SK-N-SH treated with all-trans-retinoic acid at 6 μM for 48 hours (cell line): ENCODE measurements at regions not wholly inside any gene's neighbourhood (a gene's known extent, or its start where the extent isn't known, plus 50 kb on each side); places are given as distances from the start of the nearest gene placed in this dataset.

ENCODE experiments used
- ATAC-seq: fragments of 200-7000 bp; cut with Tn5 transposase; 3 replicates; pipeline ENCODE4 v1.9.1; 2020; ENCODE audit warnings: mild to moderate bottlenecking, moderate library complexity
- ARNTL ChIP-seq: fragments of 450-650 bp; formaldehyde crosslinking; IDR thresholded peaks from 2 replicates; pipeline ENCODE4 v1.5.0; 2020; ENCODE audit warnings: low read depth, mild to moderate bottlenecking, moderate library complexity, borderline replicate concordance
- BACH2 ChIP-seq: fragments of 250-450 bp; sonication (Bioruptor Pico); IDR thresholded peaks from 2 replicates; pipeline ENCODE4 v1.9.0; 2021; ENCODE audit warnings: mild to moderate bottlenecking, borderline replicate concordance
- CSDC2 ChIP-seq: fragments of 250-450 bp; sonication (Bioruptor Pico); IDR thresholded peaks from 2 replicates; pipeline ENCODE4 v1.5.0; 2020; ENCODE audit warnings: mild to moderate bottlenecking, moderate library complexity
- ESRRG ChIP-seq: fragments of 250-450 bp; sonication (Bioruptor Pico); IDR thresholded peaks from 2 replicates; pipeline ENCODE4 v1.6.1; 2021; ENCODE audit warnings: mild to moderate bottlenecking
- GLIS3 ChIP-seq: fragments of 250-450 bp; sonication (Bioruptor Pico); IDR thresholded peaks from 2 replicates; pipeline ENCODE4 v1.5.0; 2020; ENCODE audit warnings: mild to moderate bottlenecking, moderate library complexity
- ISL1 ChIP-seq: fragments of 250-450 bp; sonication (Bioruptor Pico); IDR thresholded peaks from 2 replicates; pipeline ENCODE4 v2.1.2; 2022; ENCODE audit warnings: mild to moderate bottlenecking, moderate library complexity
- OSR1 ChIP-seq: fragments of 250-450 bp; sonication (Bioruptor Pico); IDR thresholded peaks from 2 replicates; pipeline ENCODE4 v1.8.0; 2022; ENCODE audit warnings: moderate library complexity, mild to moderate bottlenecking, inconsistent platforms
- PPARA ChIP-seq: fragments of 250-450 bp; sonication (Bioruptor Pico); IDR thresholded peaks from 2 replicates; pipeline ENCODE4 v1.5.0; 2020; ENCODE audit warnings: mild to moderate bottlenecking, borderline replicate concordance
- RARB ChIP-seq: fragments of 250-450 bp; sonication (Bioruptor Pico); IDR thresholded peaks from 2 replicates; pipeline ENCODE4 v1.8.0; 2021; ENCODE audit warnings: mild to moderate bottlenecking, moderate library complexity
- SNAI2 ChIP-seq: fragments of 250-450 bp; sonication (Bioruptor Pico); IDR thresholded peaks from 2 replicates; pipeline ENCODE4 v1.5.0; 2020; ENCODE audit warnings: mild to moderate bottlenecking, moderate library complexity
- TCF4 ChIP-seq: fragments of 250-450 bp; sonication (Bioruptor Pico); IDR thresholded peaks from 2 replicates; pipeline ENCODE4 v1.8.0; 2021; ENCODE audit warnings: mild to moderate bottlenecking, moderate library complexity, borderline replicate concordance
- TOX ChIP-seq: fragments of 250-450 bp; sonication (Bioruptor Pico); IDR thresholded peaks from 2 replicates; pipeline ENCODE4 v1.8.0; 2021; ENCODE audit warnings: mild to moderate bottlenecking, moderate library complexity, borderline replicate concordance
- ZC3H10 ChIP-seq: fragments of 250-450 bp; sonication (Bioruptor Pico); IDR thresholded peaks from 2 replicates; pipeline ENCODE4 v1.5.1; 2021; ENCODE audit warnings: mild to moderate bottlenecking, moderate library complexity
- ZFP3 ChIP-seq: fragments of 250-450 bp; sonication (Bioruptor Pico); IDR thresholded peaks from 2 replicates; pipeline ENCODE4 v1.5.0; 2020; ENCODE audit warnings: mild to moderate bottlenecking, moderate library complexity
- ZNF565 ChIP-seq: fragments of 450-650 bp; formaldehyde crosslinking; conservative IDR thresholded peaks from 2 replicates; pipeline ENCODE4 v1.5.0; 2020; ENCODE audit warnings: low read depth, mild to moderate bottlenecking, moderate library complexity
- ZNF70 ChIP-seq: fragments of 450-650 bp; formaldehyde crosslinking; IDR thresholded peaks from 2 replicates; pipeline ENCODE4 v1.5.0; 2020; ENCODE audit warnings: mild to moderate bottlenecking, moderate library complexity
- ZNF8 ChIP-seq: fragments of 450-650 bp; formaldehyde crosslinking; IDR thresholded peaks from 2 replicates; pipeline ENCODE4 v1.5.0; 2020; ENCODE audit warnings: mild to moderate bottlenecking, moderate library complexity
- TF ChIP-seq, protein P1 (sequence below): fragments of 250-450 bp; sonication (Bioruptor Pico); IDR thresholded peaks from 2 replicates; pipeline ENCODE4 v1.5.0; 2020; ENCODE audit warnings: mild to moderate bottlenecking, moderate library complexity
- TF ChIP-seq, protein P2 (sequence below): fragments of 250-450 bp; sonication (Bioruptor Pico); IDR thresholded peaks from 2 replicates; pipeline ENCODE4 v1.5.1; 2021; ENCODE audit warnings: mild to moderate bottlenecking, moderate library complexity
- TF ChIP-seq, protein P3 (sequence below): fragments of 250-450 bp; sonication (Bioruptor Pico); IDR thresholded peaks from 2 replicates; pipeline ENCODE4 v1.8.0; 2020; ENCODE audit warnings: mild to moderate bottlenecking, moderate library complexity, borderline replicate concordance
- TF ChIP-seq, protein P4 (sequence below): fragments of 250-450 bp; sonication (Bioruptor Pico); IDR thresholded peaks from 2 replicates; pipeline ENCODE4 v1.5.1; 2020; ENCODE audit warnings: low read depth, mild to moderate bottlenecking, moderate library complexity
- TF ChIP-seq, protein P5 (sequence below): fragments of 250-450 bp; sonication (Bioruptor Pico); IDR thresholded peaks from 2 replicates; pipeline ENCODE4 v1.8.0; 2021; ENCODE audit warnings: low read depth, mild to moderate bottlenecking, moderate library complexity, borderline replicate concordance

DNA sequence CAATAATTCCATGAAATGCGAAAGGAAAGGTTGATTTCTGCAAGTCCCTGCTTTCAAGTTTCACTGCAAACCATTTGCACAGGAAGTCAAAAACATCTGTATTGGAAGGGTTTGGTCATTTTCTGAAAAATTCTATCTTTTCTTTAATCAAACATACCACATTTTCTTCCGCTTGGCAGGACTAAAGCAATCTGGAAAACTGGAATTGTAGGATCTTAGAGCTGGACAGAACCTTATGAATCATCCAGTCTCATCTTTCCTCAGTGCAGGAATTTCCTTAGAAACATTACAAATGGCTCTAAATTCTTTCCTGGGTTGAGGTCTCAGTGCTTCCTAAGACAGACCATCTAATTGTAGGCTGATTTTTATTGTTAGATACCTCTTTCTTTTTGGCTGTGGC is 111.5 kb upstream of the ELAC2 start:
- ATAC-seq, result no peak

DNA sequence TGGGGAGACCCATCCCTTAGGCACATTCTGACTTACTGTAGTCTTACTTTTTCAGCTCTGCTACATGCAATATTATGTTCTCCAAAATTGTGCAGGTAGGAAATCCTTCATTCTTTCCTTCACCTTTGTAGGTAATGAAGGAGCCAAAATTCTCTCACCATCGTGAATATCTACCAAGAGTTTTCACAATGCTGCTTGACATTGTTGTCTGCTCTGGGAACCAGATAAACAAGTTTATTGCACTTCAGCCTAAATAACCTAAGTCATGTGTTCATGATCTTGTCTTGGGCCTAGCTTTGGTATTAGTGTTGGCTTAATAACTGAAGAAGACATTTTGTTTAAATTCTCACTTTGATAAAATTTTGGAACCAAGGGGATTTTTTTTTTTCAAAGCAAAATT is 110.8 kb upstream of the ELAC2 start:
- no peak for ATAC-seq
- TF ChIP-seq RARB (CRISPR knock-in tag) (no peak), ZNF70 (no peak), PPARA (CRISPR knock-in tag) (no peak), ISL1 (CRISPR knock-in tag) (no peak), ZC3H10 (CRISPR knock-in tag) (no peak), ZNF8 (CRISPR knock-in tag) (no peak), CSDC2 (CRISPR knock-in tag) (no peak), OSR1 (no peak), TOX (CRISPR knock-in tag) (no peak), ESRRG (CRISPR knock-in tag) (no peak), TCF4 (CRISPR knock-in tag) (no peak)
- TF ChIP-seq, protein P1, sequence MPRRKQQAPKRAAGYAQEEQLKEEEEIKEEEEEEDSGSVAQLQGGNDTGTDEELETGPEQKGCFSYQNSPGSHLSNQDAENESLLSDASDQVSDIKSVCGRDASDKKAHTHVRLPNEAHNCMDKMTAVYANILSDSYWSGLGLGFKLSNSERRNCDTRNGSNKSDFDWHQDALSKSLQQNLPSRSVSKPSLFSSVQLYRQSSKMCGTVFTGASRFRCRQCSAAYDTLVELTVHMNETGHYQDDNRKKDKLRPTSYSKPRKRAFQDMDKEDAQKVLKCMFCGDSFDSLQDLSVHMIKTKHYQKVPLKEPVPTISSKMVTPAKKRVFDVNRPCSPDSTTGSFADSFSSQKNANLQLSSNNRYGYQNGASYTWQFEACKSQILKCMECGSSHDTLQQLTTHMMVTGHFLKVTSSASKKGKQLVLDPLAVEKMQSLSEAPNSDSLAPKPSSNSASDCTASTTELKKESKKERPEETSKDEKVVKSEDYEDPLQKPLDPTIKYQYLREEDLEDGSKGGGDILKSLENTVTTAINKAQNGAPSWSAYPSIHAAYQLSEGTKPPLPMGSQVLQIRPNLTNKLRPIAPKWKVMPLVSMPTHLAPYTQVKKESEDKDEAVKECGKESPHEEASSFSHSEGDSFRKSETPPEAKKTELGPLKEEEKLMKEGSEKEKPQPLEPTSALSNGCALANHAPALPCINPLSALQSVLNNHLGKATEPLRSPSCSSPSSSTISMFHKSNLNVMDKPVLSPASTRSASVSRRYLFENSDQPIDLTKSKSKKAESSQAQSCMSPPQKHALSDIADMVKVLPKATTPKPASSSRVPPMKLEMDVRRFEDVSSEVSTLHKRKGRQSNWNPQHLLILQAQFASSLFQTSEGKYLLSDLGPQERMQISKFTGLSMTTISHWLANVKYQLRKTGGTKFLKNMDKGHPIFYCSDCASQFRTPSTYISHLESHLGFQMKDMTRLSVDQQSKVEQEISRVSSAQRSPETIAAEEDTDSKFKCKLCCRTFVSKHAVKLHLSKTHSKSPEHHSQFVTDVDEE (CRISPR knock-in tag), result no peak
- TF ChIP-seq, protein P2, sequence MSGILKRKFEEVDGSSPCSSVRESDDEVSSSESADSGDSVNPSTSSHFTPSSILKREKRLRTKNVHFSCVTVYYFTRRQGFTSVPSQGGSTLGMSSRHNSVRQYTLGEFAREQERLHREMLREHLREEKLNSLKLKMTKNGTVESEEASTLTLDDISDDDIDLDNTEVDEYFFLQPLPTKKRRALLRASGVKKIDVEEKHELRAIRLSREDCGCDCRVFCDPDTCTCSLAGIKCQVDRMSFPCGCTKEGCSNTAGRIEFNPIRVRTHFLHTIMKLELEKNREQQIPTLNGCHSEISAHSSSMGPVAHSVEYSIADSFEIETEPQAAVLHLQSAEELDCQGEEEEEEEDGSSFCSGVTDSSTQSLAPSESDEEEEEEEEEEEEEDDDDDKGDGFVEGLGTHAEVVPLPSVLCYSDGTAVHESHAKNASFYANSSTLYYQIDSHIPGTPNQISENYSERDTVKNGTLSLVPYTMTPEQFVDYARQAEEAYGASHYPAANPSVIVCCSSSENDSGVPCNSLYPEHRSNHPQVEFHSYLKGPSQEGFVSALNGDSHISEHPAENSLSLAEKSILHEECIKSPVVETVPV, result no peak
- TF ChIP-seq, protein P3, sequence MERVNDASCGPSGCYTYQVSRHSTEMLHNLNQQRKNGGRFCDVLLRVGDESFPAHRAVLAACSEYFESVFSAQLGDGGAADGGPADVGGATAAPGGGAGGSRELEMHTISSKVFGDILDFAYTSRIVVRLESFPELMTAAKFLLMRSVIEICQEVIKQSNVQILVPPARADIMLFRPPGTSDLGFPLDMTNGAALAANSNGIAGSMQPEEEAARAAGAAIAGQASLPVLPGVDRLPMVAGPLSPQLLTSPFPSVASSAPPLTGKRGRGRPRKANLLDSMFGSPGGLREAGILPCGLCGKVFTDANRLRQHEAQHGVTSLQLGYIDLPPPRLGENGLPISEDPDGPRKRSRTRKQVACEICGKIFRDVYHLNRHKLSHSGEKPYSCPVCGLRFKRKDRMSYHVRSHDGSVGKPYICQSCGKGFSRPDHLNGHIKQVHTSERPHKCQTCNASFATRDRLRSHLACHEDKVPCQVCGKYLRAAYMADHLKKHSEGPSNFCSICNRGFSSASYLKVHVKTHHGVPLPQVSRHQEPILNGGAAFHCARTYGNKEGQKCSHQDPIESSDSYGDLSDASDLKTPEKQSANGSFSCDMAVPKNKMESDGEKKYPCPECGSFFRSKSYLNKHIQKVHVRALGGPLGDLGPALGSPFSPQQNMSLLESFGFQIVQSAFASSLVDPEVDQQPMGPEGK (CRISPR knock-in tag), result no peak
- TF ChIP-seq, protein P4, sequence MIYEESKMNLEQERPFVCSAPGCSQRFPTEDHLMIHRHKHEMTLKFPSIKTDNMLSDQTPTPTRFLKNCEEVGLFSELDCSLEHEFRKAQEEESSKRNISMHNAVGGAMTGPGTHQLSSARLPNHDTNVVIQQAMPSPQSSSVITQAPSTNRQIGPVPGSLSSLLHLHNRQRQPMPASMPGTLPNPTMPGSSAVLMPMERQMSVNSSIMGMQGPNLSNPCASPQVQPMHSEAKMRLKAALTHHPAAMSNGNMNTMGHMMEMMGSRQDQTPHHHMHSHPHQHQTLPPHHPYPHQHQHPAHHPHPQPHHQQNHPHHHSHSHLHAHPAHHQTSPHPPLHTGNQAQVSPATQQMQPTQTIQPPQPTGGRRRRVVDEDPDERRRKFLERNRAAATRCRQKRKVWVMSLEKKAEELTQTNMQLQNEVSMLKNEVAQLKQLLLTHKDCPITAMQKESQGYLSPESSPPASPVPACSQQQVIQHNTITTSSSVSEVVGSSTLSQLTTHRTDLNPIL (CRISPR knock-in tag), result no peak

More for the DNA sequence above, 111.5 kb upstream of the ELAC2 start:
- TF ChIP-seq ESRRG (CRISPR knock-in tag) (no peak), PPARA (CRISPR knock-in tag) (no peak), RARB (CRISPR knock-in tag) (no peak), TCF4 (CRISPR knock-in tag) (no peak), ARNTL (no peak), TOX (CRISPR knock-in tag) (no peak), ZNF8 (CRISPR knock-in tag) (no peak), OSR1 (no peak)
- TF ChIP-seq, protein P3 (CRISPR knock-in tag), result no peak
- TF ChIP-seq, protein P5, sequence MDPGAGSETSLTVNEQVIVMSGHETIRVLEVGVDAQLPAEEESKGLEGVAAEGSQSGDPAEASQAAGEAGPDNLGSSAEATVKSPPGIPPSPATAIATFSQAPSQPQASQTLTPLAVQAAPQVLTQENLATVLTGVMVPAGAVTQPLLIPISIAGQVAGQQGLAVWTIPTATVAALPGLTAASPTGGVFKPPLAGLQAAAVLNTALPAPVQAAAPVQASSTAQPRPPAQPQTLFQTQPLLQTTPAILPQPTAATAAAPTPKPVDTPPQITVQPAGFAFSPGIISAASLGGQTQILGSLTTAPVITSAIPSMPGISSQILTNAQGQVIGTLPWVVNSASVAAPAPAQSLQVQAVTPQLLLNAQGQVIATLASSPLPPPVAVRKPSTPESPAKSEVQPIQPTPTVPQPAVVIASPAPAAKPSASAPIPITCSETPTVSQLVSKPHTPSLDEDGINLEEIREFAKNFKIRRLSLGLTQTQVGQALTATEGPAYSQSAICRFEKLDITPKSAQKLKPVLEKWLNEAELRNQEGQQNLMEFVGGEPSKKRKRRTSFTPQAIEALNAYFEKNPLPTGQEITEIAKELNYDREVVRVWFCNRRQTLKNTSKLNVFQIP (CRISPR knock-in tag), result no peak

DNA sequence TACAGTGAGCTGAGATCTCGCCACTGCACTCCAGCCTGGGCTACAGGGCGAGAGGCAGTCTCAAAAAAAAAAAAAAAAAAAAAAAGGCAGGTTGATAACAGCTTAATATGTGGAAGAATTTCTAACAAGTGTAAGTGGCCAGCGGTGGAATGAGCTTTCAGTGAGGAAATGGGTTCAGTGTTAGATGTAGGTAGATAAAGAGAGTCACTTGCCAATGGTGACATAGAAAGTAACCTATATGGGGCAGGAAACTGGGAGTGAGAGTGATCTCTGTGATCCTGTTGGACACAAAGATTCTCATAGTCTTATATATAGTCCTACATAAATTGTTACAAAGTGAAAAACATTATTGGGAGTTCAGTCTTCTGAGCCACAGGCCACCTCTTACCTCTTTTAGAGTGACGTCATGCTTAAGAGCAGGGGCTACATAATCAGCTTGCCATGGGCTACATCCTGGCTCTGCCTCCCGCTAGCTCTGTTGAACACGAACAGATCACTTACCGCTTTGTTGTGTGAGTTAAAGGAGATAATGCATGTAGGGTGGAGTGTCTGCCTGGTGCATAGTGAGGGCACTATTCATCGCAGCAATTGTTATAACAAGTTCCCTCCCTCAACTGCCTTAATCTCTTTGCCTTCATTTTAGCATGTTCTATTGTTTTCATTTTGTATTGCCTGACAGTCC is 110.2 kb upstream of the ELAC2 start:
- ATAC-seq, result no peak
- TF ChIP-seq GLIS3 (CRISPR knock-in tag), result no peak
- TF ChIP-seq, protein P2, result no peak
- TF ChIP-seq OSR1, result no peak
- no peak for TF ChIP-seq ZNF565 (CRISPR knock-in tag)
- no peak for TF ChIP-seq ZNF70
- no peak for TF ChIP-seq ZFP3
- TF ChIP-seq ZNF8 (CRISPR knock-in tag), result no peak
- no peak for TF ChIP-seq ARNTL
- no peak for TF ChIP-seq RARB (CRISPR knock-in tag)
- no peak for TF ChIP-seq CSDC2 (CRISPR knock-in tag)
- TF ChIP-seq BACH2 (CRISPR knock-in tag), result no peak
- TF ChIP-seq, protein P3 (CRISPR knock-in tag), result no peak
- TF ChIP-seq SNAI2 (CRISPR knock-in tag), result no peak
